Putamen (tissue), 1 donor: ENCODE measurements at regions not wholly inside any gene's neighbourhood (a gene's known extent, or its start where the extent isn't known, plus 50 kb on each side); places are given as distances from the start of the nearest gene placed in this dataset.

ENCODE experiments used
- DNase-seq: peaks from one replicate; pipeline ENCODE4 v3.0.0-alpha.2; 2016; ENCODE audit warnings: low spot score

DNA sequence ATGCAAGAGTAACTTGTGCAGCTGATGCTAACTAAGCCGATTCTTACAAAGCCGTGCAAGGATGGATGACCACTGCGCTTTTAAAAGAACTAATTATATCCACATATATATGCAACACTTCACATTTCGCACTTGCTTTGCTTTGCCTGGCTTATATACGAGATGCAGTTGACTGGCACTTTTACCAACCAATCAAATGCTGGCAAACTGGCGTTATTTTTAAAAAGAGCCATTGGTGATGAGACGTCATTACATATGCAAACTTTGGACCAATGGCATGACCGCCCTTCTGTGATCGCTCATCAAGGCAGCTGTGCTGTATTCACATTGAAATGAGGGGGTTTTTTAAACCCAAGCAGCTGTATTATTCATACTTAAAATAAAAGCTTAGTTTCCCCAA, 1147.7 kb upstream of the WWC1 start:
- no peak for DNase-seq

GRCh38 chr5:167145841-167146240, 1145.6 kb upstream of the WWC1 start:
- no peak for DNase-seq

- peak; percentile 24 for DNase-seq
These were observed 1143.6 kb upstream of the WWC1 start for GRCh38 chr5:167147879-167148278.

DNA sequence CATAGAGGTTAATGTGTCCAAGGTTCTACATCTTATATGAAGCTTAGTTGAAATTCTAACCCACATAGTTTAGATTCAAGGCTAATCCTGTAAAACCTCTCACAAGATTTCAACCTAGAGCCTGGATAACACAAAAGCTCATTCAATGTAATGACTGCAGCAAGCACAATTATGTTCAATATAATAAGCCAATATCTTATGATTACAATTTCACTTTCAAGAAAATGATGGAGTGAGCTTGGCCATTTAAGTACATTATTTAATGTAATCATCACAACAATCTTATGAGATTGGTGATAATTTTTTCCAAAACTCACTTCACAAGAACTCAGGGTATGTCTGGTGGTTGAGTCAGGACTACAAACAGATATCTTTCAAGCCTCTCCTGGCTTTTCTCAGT, 1140.8 kb upstream of the WWC1 start:
- DNase-seq: no peak

DNA sequence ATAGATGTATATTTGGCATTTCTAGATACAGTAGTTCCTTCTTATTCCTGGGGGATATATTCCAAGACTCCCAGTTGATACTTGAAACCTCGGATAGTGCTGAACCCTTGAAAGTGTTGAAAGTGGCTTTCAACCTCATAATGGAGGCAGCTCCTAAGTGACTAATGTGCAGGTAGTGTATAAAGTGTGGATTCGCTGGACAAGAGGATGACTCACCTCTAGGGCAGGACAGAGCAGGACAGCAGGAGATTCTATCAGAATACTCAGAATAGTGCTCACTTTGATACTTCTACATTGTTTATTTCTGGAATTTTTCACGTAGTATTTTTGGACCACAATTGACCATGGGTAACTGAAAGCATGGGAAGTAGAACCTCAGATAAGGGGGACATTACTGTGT, 1138.9 kb upstream of the WWC1 start:
- no peak for DNase-seq

- DNase-seq: no peak
These were observed 1135.9 kb upstream of the WWC1 start for GRCh38 chr5:167155387-167156005.

GRCh38 chr5:167156446-167156845, 1135.0 kb upstream of the WWC1 start:
- peak; percentile 8 for DNase-seq

- DNase-seq: no peak
These were observed 1132.9 kb upstream of the WWC1 start for GRCh38 chr5:167158588-167158987.

DNA sequence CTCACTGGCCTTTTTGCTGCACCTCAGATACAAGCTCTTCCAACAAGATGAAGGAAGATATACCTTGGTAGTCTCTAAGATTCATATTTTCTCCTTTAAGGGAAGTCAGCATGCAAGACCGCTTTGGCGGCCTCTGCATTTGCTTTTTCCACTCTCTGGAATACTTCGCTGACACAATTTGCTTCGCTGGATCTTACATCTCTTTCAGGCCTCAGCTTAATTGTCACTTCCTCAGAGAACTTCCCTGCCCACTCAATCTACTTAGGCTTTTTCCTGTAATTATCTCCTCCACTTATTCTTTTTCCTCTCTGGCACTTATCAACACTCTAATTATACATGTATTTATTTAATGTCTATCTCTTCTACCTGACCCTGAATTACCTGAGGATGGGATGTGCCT, 1131.1 kb upstream of the WWC1 start:
- no peak for DNase-seq

DNA sequence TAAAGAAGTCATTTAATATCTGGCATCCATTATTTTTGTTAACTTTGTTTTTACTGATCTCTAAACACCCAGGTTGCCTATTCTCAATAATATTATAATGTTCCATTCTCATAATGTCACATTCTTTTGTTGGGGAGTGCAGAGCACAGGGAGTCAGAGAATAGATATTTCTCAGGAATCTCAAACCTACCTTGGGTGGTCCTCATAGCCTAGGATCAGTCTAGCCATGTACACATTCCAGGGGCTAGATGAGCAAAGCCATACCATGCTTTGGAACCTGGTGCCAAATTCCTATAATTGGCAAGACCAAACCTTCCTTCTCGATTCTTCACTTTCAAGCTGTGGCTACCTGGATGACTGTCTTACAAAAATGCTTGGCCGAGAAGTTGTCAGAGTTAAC, 1124.7 kb upstream of the WWC1 start:
- DNase-seq: no peak

- no peak for DNase-seq
These were observed 1124.2 kb upstream of the WWC1 start for GRCh38 chr5:167167191-167167795.

DNA sequence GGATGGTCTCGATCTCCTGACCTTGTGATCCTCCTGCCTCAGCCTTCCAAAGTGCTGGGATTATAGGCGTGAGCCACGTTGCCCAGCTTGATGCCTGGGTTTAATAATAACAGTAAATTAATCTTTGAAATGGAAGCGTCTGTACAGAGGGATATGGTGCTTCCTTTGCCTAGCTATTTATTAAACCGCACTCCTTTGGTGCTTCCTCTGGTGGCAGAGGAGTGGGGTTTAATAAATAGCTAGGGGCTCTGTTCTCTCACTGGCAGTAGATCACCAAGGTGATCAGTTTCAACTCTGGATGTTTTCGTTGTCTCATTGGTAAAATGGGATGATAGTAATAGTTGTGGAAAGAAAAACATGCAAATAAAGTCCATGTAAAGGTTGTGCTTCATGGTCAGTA, 1122.5 kb upstream of the WWC1 start:
- no peak for DNase-seq

GRCh38 chr5:167171056-167171455, 1120.4 kb upstream of the WWC1 start:
- DNase-seq: no peak

GRCh38 chr5:167177736-167178135, 1113.7 kb upstream of the WWC1 start:
- no peak for DNase-seq

DNA sequence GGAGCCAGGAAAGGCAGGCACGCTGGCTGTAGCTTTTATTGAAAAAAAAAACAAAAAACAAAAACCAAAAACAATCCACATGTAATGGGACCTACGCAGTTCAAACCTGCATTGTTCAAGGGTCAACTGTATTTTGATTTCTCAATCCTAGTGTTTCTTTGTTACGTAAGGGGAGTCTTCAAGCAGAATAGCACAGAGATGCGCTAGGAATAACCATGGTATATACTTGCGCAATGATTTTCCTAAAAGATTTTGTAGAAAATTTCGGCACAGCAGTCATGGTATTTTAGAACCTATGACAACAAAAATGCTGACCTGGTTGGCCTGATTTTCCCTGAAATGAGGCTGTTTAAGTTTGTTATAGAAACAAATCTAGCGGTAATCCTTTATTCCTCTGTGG, 1110.5 kb upstream of the WWC1 start:
- no peak for DNase-seq

- no peak for DNase-seq
These were observed 1085.6 kb upstream of the WWC1 start for GRCh38 chr5:167205881-167206280.

GRCh38 chr5:167207081-167207480, 1084.4 kb upstream of the WWC1 start:
- DNase-seq: no peak

- DNase-seq: no peak
These were observed 1082.5 kb upstream of the WWC1 start for GRCh38 chr5:167208911-167209310.

- peak; percentile 0 for DNase-seq
These were observed 1074.2 kb upstream of the WWC1 start for GRCh38 chr5:167217097-167217743.

DNA sequence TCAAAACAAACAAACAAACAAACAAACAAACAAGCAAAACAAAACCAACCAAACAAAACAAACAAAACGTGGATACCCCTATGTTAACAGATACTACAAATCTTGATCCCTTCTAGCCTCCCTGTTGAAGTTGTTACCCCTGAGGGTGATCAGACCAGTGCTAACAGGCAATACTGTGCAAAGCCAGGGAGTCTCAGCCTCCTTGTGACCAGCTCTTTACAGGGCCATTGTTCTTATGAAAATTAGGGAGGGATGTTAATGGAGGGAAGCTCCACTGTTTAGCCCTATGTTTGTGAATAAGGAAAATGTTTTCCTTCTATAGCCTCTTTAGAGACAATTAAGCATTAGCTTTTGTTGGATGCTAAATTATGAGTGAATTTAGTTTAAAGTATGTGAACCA, 1072.1 kb upstream of the WWC1 start:
- DNase-seq: no peak

DNA sequence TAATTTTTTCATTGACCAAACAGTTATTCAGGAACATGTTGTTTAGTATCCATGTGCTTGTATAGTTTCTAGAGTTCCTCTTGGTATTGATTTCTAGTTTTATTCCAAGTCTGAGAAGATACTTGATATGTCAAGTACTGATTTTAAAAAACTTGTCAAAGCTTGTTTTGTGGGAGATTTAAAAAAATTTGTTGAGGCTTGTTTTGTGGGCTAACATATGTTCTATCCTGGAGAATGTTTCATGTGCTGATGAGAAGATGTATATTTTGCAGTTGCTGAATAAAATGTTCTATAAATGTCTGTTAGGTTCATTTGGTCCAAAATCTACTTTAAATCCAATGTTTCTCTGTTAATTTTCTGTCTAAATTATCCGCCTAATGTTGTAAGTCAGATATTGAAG, 1065.1 kb upstream of the WWC1 start:
- DNase-seq: no peak

DNA sequence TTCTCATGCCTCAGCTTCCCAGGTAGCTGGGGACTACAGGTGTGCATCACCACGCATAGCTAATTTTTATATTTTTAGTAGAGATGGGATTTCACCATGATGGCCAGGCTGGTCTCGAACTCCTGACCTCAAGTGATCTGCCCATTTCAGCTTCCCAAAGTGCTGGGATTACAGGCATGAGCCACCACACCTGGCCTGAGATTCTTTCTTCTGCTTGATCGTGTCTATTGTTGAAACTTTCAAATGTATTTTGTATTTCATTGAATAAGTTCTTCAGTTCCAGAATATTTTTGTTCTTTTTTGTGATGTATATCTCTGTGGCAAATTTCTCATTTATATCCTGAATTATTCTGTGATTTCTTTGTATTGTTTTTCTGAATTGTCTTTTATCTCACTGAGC, 1063.3 kb upstream of the WWC1 start:
- no peak for DNase-seq

- no peak for DNase-seq
These were observed 1061.7 kb upstream of the WWC1 start for GRCh38 chr5:167229751-167230150.

DNA sequence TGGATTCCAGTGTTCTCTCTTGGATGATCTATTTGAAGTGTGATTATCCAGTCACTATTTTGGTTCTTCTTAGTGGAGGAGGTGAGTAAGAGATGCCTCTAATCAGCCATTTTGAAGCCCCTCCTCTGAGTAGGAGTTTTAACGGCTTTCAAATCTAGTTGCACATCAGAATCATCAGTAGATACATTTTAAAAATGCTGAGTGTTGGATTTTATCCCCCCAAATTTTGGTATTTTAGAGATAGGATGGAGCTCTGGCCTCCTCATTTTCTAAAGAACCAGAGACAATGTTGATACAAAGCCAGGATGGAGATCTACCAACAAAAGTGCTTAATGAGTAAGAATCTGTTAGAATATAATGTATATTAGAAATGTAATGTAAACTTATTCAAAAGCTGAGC, 1061.0 kb upstream of the WWC1 start:
- DNase-seq: no peak
